ENCODE measurements at regions not wholly inside any gene's neighbourhood (a gene's known extent, or its start where the extent isn't known, plus 50 kb on each side); places are given as distances from the start of the nearest gene placed in this dataset.

GRCh38 chr2:146893500-146894041 is 951.3 kb upstream of the ACVR2A start:
- TF ChIP-seq POLR2A (IDR thresholded peaks at IDR 0.05) (no peak), CTCF (IDR thresholded peaks at IDR 0.05) (no peak)

All from testis (tissue), 2 donors.